Panc1 (cell line): ENCODE measurements at regions not wholly inside any gene's neighbourhood (a gene's known extent, or its start where the extent isn't known, plus 50 kb on each side); places are given as distances from the start of the nearest gene placed in this dataset.

Source experiments
- ATAC-seq: fragments of 200-7000 bp; cut with Tn5 transposase; 2 replicates; pipeline ENCODE4 v1.9.1; 2020; ENCODE audit warnings: mild to moderate bottlenecking, moderate library complexity
- BruUV-seq: library from RNA; stranded (reverse); fragments of 400-500 nt; replicated peaks from 2 replicates; lab custom pipeline; 2021; lab: Mats Ljungman, UMichigan
- CTCF ChIA-PET: fragments of 300-600 bp; sonication (Branson Sonifier 250); formaldehyde crosslinking; loops from one replicate; lab custom pipeline; 2022; ENCODE audit warnings: antibody characterized with exemption; lab: Charles Lee
- POLR2A ChIA-PET: fragments of 300-600 bp; sonication (Branson Sonifier 250); formaldehyde crosslinking; loops from one replicate; lab custom pipeline; 2022; ENCODE audit warnings: antibody characterized with exemption; lab: Charles Lee
- DNase-seq: peaks from one replicate; pipeline ENCODE4 v3.0.0-alpha.2; 2010; ENCODE audit warnings: low read depth, low spot score
- H3K27ac ChIP-seq: 2 replicates; pipeline ENCODE4 v1.5.1; 2011; ENCODE audit warnings: mild to moderate bottlenecking, low read length, inconsistent platforms
- H3K27me3 ChIP-seq: fragments of 200-500 bp; sonication (Bioruptor generic); 2 replicates; pipeline ENCODE4 v1.6.0; 2014; ENCODE audit warnings: low read length, inconsistent platforms; ENCODE audit not compliant: control insufficient read depth, insufficient read depth
- H3K36me3 ChIP-seq: fragments of 200-500 bp; sonication (Bioruptor generic); 2 replicates; pipeline ENCODE4 v1.5.1; 2014; ENCODE audit warnings: inconsistent platforms, mild to moderate bottlenecking, low read length, moderate library complexity; ENCODE audit not compliant: control insufficient read depth, insufficient read depth
- H3K4me1 ChIP-seq: 2 replicates; pipeline ENCODE4 v1.5.1; 2011; ENCODE audit warnings: inconsistent platforms, mild to moderate bottlenecking, low read length, moderate library complexity; ENCODE audit not compliant: control insufficient read depth, insufficient read depth
- H3K4me3 ChIP-seq, 2 experiments: 2 replicates each; pipeline ENCODE4 v1.5.1; 2011 to 2012; ENCODE audit warnings: low read depth in 2 of 2, low read length in 2 of 2, mild to moderate bottlenecking in 2 of 2, inconsistent platforms in 1 of 2, moderate library complexity in 1 of 2
- H3K9me3 ChIP-seq: fragments of 200-500 bp; sonication (Bioruptor generic); 2 replicates; pipeline ENCODE4 v1.5.1; 2014; ENCODE audit warnings: low read depth, mild to moderate bottlenecking, inconsistent platforms, low read length, moderate library complexity; ENCODE audit not compliant: control insufficient read depth, insufficient read depth
- POLR2AphosphoS5 ChIP-seq: IDR thresholded peaks from 2 replicates; pipeline ENCODE4 v1.6.1; 2012; ENCODE audit warnings: mild to moderate bottlenecking, low read depth, low read length, moderate library complexity
- REST ChIP-seq, 2 experiments: IDR thresholded peaks; 2 replicates each; pipeline ENCODE4 v1.6.1; 2011 to 2012; ENCODE audit warnings: low read depth in 2 of 2, control low read depth in 1 of 2, low read length in 1 of 2, mild to moderate bottlenecking in 1 of 2, moderate library complexity in 1 of 2; ENCODE audit not compliant: insufficient read depth in 1 of 2
- SIN3A ChIP-seq: IDR thresholded peaks from 2 replicates; pipeline ENCODE4 v1.6.1; 2012; ENCODE audit warnings: low read depth, mild to moderate bottlenecking, low read length, moderate library complexity, borderline replicate concordance; ENCODE audit not compliant: insufficient read depth
- TCF7L2 ChIP-seq: IDR thresholded peaks from 2 replicates; pipeline ENCODE4 v1.6.1; 2011; ENCODE audit warnings: mild to moderate bottlenecking, low read depth, low read length, inconsistent platforms
- in situ Hi-C: cut with HindIII; loops from 2 replicates; pipeline ENCODE4 v1.10.0; 2016; ENCODE audit warnings: low sequenced_read_pairs, low pct_unique_long_range_greater_than_20kb
- intact Hi-C: fragments of 100-400 bp; cut with micrococcal nuclease; formaldehyde crosslinking; loops from one replicate; pipeline ENCODE4 v1.10.0; 2022; ENCODE audit not compliant: unreplicated experiment
- TF ChIP-seq, protein P1 (sequence below): fragments of 450-650 bp; IDR thresholded peaks from 2 replicates; pipeline ENCODE4 v1.5.1; 2017; ENCODE audit warnings: mild to moderate bottlenecking

GRCh38 chr12:90355711-90356355 is 599.1 kb downstream of the CCER1 start:
- Histone ChIP-seq H3K27me3 (no peaks in the 10 kb centered on the region), H3K9me3 (no peaks in the 10 kb centered on the region), H3K36me3 (no peaks in the 10 kb centered on the region), H3K27ac (no peak overlapping the region), H3K4me1 (no peaks in the 10 kb centered on the region), H3K4me3 (no peak overlapping the region)
- in situ Hi-C loops, result no loop called here
- DNase-seq (no peak), ATAC-seq (no peak)
- ChIA-PET POLR2A (no interaction called here), CTCF (no interaction called here)
- intact Hi-C loops, result no loop called here
- no TSS peak for BruUV-seq
- no peak for TF ChIP-seq REST (IDR thresholded peaks at IDR 0.05; ENCODE audit: insufficient read depth in 1 of 2, low read depth in 2 of 2, low read length in 1 of 2)
- no peak for TF ChIP-seq POLR2AphosphoS5
- TF ChIP-seq, protein P1, sequence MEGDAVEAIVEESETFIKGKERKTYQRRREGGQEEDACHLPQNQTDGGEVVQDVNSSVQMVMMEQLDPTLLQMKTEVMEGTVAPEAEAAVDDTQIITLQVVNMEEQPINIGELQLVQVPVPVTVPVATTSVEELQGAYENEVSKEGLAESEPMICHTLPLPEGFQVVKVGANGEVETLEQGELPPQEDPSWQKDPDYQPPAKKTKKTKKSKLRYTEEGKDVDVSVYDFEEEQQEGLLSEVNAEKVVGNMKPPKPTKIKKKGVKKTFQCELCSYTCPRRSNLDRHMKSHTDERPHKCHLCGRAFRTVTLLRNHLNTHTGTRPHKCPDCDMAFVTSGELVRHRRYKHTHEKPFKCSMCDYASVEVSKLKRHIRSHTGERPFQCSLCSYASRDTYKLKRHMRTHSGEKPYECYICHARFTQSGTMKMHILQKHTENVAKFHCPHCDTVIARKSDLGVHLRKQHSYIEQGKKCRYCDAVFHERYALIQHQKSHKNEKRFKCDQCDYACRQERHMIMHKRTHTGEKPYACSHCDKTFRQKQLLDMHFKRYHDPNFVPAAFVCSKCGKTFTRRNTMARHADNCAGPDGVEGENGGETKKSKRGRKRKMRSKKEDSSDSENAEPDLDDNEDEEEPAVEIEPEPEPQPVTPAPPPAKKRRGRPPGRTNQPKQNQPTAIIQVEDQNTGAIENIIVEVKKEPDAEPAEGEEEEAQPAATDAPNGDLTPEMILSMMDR, result no peak
- no peak for TF ChIP-seq TCF7L2
- TF ChIP-seq SIN3A, result no peak

DNA sequence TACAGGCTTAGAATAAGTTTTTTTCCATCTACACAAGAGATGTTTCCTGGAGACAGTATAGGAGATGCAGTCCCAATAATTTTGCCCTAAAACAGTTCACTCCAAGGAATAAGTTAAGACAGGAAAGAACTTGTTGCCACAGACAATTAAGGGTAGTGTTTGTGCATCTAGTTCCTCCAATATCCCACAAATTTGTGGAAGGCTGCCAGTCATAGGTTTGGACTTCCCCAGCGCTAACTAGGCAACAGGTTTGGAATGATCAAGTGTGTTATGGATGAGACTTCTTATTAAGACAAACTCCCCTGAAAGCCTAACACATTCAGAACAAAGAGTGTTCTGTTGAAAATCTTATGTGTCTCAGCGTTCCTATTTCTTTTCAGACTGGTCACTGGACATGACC is 611.0 kb downstream of the CCER1 start:
- no peaks in the 10 kb centered on the region for H3K4me1 ChIP-seq
- H3K9me3 ChIP-seq, result no peaks in the 10 kb centered on the region
- CTCF ChIA-PET, result no interaction called here
- TF ChIP-seq POLR2AphosphoS5, result no peak
- in situ Hi-C loops, result no loop called here
- DNase-seq (no peak), ATAC-seq (no peak)
- H3K27me3 ChIP-seq, result no peaks in the 10 kb centered on the region
- H3K4me3 ChIP-seq, result no peak overlapping the region
- H3K27ac ChIP-seq, result no peak overlapping the region
- no peaks in the 10 kb centered on the region for H3K36me3 ChIP-seq
- no TSS peak for BruUV-seq
- intact Hi-C loops, result no loop called here
- POLR2A ChIA-PET, result no interaction called here

GRCh38 chr12:90342081-90342480 is 612.9 kb downstream of the CCER1 start:
- H3K27me3 ChIP-seq, result no peaks in the 10 kb centered on the region
- no peak overlapping the region for H3K4me3 ChIP-seq
- ATAC-seq (no peak), DNase-seq (no peak)
- H3K27ac ChIP-seq, result no peak overlapping the region
- no peaks in the 10 kb centered on the region for H3K4me1 ChIP-seq
- ChIA-PET POLR2A (no interaction called here), CTCF (interaction anchor here (0.6 kb wide), 1 partner anchor 853 kb away, joined by 3 read pairs; no protein-coding TSS in a partner anchor)
- no peaks in the 10 kb centered on the region for H3K9me3 ChIP-seq
- no TSS peak for BruUV-seq
- in situ Hi-C loops, result no loop called here
- TF ChIP-seq POLR2AphosphoS5 (no peak), TCF7L2 (no peak), SIN3A (no peak), REST (IDR thresholded peaks at IDR 0.05; ENCODE audit: insufficient read depth in 1 of 2, low read depth in 2 of 2, low read length in 1 of 2) (no peak)
- TF ChIP-seq, protein P1, result no peak
- intact Hi-C loops, result no loop called here
- H3K36me3 ChIP-seq, result no peaks in the 10 kb centered on the region
